SK-N-MC (cell line): ENCODE measurements at regions not wholly inside any gene's neighbourhood (a gene's known extent, or its start where the extent isn't known, plus 50 kb on each side); places are given as distances from the start of the nearest gene placed in this dataset.

ENCODE experiments used
- EZH2 ChIP-seq: fragments of 200-600 bp; sonication (generic); IDR thresholded peaks from one replicate; pipeline ENCODE4 v1.6.1; 2017; ENCODE audit warnings: antibody characterized with exemption
- POLR2AphosphoS5 ChIP-seq: IDR thresholded peaks from 2 replicates; pipeline ENCODE4 v1.6.1; 2012; ENCODE audit warnings: mild to moderate bottlenecking, low read depth, low read length, borderline replicate concordance

- TF ChIP-seq POLR2AphosphoS5 = no peak
- no peak for TF ChIP-seq EZH2
Observed at GRCh38 chr14:98171654-98172053, 1100.3 kb downstream of the BCL11B start.
